IPS DF 6.9 (cell line): ENCODE measurements at regions not wholly inside any gene's neighbourhood (a gene's known extent, or its start where the extent isn't known, plus 50 kb on each side); places are given as distances from the start of the nearest gene placed in this dataset.

Source experiments
- DNase-seq: peaks from one replicate; pipeline ENCODE4 v3.0.0-alpha.2; 2013; ENCODE audit warnings: low read depth, low spot score
- H3K27ac ChIP-seq: one replicate; pipeline ENCODE4 v1.5.1; 2013; ENCODE audit warnings: low read length, control low read depth
- H3K27me3 ChIP-seq: 2 replicates; pipeline ENCODE4 v1.6.1; 2013; ENCODE audit warnings: mild to moderate bottlenecking, low read length; ENCODE audit not compliant: control insufficient read depth, insufficient read depth
- H3K36me3 ChIP-seq: 2 replicates; pipeline ENCODE4 v1.6.1; 2013; ENCODE audit warnings: low read length; ENCODE audit not compliant: control insufficient read depth, insufficient read depth
- H3K4me1 ChIP-seq: 2 replicates; pipeline ENCODE4 v1.6.1; 2013; ENCODE audit warnings: low read length; ENCODE audit not compliant: control insufficient read depth, insufficient read depth
- H3K4me3 ChIP-seq: 2 replicates; pipeline ENCODE4 v1.5.1; 2013; ENCODE audit warnings: mild to moderate bottlenecking, low read length
- H3K9me3 ChIP-seq: 2 replicates; pipeline ENCODE4 v1.6.1; 2013; ENCODE audit warnings: low read length, inconsistent platforms; ENCODE audit not compliant: control insufficient read depth, insufficient read depth
- WGBS: extraction: QIAGEN DNeasy Blood & Tissue Kit; methylation state at CpG from one replicate; pipeline ENCODE4 v1.1.7; 2013; ENCODE audit warnings: mixed read lengths, missing lambda C conversion rate; ENCODE audit not compliant: insufficient read length, insufficient coverage; 5-methylcytosine and 5-hydroxymethylcytosine counted together

DNA sequence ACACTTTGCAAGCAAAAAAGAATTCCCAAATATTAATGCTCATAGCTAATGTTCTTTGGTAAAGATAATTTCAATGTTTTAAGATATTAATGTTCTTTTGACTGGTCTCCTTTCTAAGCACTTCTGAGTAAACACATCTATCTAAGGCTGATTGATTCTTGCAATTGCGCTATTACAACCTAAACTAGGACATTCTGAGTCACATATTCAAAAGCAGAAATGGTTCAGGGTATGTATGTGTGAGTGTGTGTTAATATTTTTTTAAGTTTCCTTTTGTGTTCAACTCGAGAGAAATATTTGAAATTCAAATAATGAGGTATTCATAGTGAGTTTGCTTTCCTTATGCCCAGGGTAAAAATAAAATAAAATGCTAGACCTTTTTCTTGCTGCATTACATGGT is 203.6 kb upstream of the GRIK3 start:
- Histone ChIP-seq H3K9me3 (no peaks in the 10 kb centered on the region), H3K36me3 (no peaks in the 10 kb centered on the region), H3K4me3 (no peak overlapping the region), H3K27me3 (no peaks in the 10 kb centered on the region), H3K27ac (no peak overlapping the region), H3K4me1 (peaks cover 9% of the 10 kb centered on the region)
- no CpG with 5 or more reads among the region's 2 CpGs for WGBS
- DNase-seq: no peak

DNA sequence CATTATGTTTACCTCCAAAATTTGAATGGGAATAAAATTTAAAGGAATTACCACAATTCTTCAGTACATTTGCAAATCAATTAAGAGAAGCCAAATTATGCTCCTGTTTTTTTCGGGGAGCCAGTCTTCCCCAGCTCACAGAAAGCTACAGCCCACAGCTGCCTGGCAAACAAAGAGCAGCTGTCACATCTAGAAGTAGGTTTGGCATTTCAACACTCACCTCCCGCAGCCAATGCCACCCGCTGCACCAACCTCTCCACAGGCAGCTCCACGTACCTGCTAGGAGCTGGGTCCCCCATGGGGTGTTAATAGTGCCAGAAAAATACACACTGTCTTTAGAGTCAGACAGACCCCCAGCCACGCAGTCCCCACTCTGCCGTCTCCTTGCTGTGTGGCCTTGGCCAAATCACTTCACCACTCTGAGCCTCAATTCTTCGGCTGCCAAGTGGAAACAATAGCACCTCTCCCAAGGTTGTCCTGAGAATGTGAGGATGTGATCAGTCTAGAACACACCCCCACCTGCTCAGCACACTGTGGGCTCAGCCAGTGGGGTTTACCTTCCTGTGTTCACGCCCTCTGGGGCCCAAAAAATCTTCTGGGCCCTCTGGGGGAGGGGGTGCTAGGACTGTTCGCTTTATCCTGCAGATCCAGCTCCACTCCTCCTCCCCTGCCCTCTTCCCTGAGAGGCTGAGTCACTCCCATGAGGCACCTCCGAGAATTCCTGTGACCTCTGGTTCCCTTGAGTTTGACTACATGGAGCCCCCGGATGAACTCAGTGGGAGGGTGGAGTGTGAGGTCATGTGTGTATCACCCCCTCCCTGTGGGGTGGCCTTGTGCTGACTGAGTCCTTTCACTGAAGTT is 204.3 kb upstream of the GRIK3 start:
- H3K27ac ChIP-seq: no peak overlapping the region
- no peaks in the 10 kb centered on the region for H3K9me3 ChIP-seq
- DNase-seq: no peak
- no CpG with 5 or more reads among the region's 11 CpGs for whole genome bisulfite sequencing
- H3K4me3 ChIP-seq: no peak overlapping the region
- H3K27me3 ChIP-seq: no peaks in the 10 kb centered on the region
- H3K36me3 ChIP-seq: no peaks in the 10 kb centered on the region
- peaks cover 9% of the 10 kb centered on the region for H3K4me1 ChIP-seq

DNA sequence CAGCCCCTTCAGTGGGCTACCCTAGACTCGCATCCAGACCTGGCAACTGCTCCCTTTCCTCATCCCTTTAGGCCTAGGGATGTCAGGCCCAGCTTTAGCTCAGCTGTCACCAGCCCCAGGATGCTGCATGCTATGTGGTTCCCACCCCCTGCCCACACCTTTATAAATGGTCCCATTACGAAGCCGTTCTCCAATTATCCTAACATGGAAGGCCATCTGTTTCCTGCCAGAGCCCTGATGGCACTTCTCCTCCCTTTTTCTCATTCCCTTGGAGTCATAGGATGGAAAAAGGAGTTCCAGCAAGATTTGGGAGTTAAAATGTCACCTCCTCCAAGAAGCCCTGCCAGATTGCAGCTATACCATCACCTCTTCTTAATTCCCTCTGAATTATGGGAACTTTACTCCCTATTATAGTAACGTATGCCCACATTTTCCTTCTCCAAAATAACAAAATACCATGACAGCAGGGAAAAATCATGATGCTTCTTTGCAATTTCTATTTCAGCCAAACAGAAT is 205.0 kb upstream of the GRIK3 start:
- H3K27me3 ChIP-seq: no peaks in the 10 kb centered on the region
- no peak overlapping the region for H3K27ac ChIP-seq
- peaks cover 9% of the 10 kb centered on the region for H3K4me1 ChIP-seq
- no peak overlapping the region for H3K4me3 ChIP-seq
- H3K36me3 ChIP-seq: no peaks in the 10 kb centered on the region
- WGBS: no CpG with 5 or more reads among the region's 4 CpGs
- H3K9me3 ChIP-seq: no peaks in the 10 kb centered on the region
- DNase-seq: no peak

DNA sequence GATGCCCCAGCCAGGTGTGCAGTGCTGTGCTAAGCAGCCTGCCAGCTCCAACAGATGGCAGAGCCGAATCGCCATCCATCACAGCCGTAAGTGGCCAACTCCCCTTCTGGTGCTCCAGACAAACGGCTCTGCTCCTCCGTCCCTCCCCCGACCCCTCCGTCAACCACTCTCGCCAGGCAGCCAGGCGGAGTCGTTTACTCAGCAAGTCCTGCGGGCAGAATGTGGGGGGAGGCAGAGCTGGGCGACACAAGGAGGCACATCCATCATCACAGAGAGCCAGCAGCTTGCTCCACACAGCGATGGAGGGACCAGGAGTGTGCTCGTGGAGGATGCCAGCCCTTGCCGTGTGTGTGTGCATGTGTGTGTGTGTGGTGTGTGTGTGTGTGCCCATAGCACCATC is 206.6 kb upstream of the GRIK3 start:
- H3K36me3 ChIP-seq: no peaks in the 10 kb centered on the region
- H3K9me3 ChIP-seq: no peaks in the 10 kb centered on the region
- no peaks in the 10 kb centered on the region for H3K27me3 ChIP-seq
- H3K4me1 ChIP-seq: peaks cover 6% of the 10 kb centered on the region; the same call in 1 of the 2 replicates
- H3K27ac ChIP-seq: no peak overlapping the region
- no peak overlapping the region for H3K4me3 ChIP-seq
- no CpG with 5 or more reads among the region's 15 CpGs for WGBS
- no peak for DNase-seq

DNA sequence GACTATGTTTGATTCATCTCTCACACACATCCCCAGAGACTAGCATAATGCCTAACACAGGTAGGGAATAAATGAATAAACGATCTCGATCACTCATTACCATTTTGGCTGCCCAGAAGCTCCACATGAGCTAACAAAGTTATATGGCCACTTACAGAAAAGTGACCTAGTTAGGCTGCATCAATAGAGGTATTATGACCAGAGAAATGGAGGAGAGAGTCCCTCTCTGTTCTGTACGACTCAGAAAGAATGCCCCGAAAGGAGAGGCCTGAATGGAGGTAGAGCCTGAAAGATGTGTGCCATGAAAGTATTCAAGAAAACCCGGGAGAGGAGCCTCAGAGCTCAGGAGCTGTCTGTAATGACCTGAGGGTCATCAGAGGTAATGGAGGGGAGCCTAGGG is 208.2 kb upstream of the GRIK3 start:
- Histone ChIP-seq H3K36me3 (no peaks in the 10 kb centered on the region), H3K4me1 (peaks cover 6% of the 10 kb centered on the region; the same call in 1 of the 2 replicates), H3K27ac (no peak overlapping the region), H3K4me3 (no peak overlapping the region), H3K27me3 (no peaks in the 10 kb centered on the region), H3K9me3 (no peaks in the 10 kb centered on the region)
- WGBS: no CpG with 5 or more reads among the region's 5 CpGs
- DNase-seq: no peak

GRCh38 chr1:37243368-37244082 is 209.2 kb upstream of the GRIK3 start:
- Histone ChIP-seq H3K27me3 (no peaks in the 10 kb centered on the region), H3K4me3 (no peak overlapping the region), H3K4me1 (peaks cover 5% of the 10 kb centered on the region; the same call in 1 of the 2 replicates), H3K27ac (no peak overlapping the region), H3K9me3 (no peaks in the 10 kb centered on the region), H3K36me3 (no peaks in the 10 kb centered on the region)
- no peak for DNase-seq
- no CpG with 5 or more reads among the region's 12 CpGs for WGBS

DNA sequence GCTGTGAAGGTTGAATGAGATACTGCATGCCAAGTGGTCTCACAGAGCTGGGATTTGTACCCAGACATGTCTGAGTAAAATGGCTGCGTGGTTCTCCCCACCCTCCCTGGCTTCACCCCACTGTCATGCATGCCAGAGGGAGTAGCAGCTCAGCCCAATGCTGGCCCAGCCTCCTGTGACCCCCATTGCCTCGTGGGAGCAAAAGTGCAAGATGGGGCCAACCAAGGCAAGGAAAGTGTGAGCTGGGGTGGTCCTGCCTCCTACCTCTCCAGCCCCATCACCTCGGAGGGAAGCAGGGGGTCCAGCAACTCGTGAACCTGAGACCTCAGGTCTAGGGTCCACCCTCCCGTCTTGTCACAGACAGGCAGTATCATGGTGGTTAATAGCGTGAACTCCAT is 209.8 kb upstream of the GRIK3 start:
- Histone ChIP-seq H3K4me1 (peaks cover 5% of the 10 kb centered on the region; the same call in 1 of the 2 replicates), H3K27ac (no peak overlapping the region), H3K27me3 (no peaks in the 10 kb centered on the region), H3K4me3 (no peak overlapping the region), H3K36me3 (no peaks in the 10 kb centered on the region), H3K9me3 (no peaks in the 10 kb centered on the region)
- WGBS: no CpG with 5 or more reads among the region's 6 CpGs
- no peak for DNase-seq

DNA sequence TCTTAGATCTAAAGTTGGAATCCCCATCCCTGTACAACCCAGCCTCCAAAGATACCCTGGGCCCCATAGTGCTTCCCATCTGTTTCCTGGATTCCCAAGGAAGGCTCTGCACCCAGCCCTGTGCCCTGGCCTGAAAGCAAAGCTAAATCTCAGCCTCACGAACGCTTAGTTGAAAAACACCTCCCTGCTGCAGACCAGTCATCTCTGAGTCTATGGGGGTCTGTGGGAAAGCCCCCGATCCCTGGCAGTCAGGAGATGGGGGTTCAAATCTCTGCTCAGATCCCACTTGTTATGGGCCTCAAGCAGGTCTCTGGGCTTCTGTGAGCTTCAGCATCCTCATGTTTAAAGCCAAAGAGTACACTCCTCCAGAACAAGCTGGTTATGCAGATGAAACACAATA is 210.5 kb upstream of the GRIK3 start:
- Histone ChIP-seq H3K27me3 (no peaks in the 10 kb centered on the region), H3K4me1 (peaks cover 5% of the 10 kb centered on the region; the same call in 1 of the 2 replicates), H3K36me3 (no peaks in the 10 kb centered on the region), H3K27ac (no peak overlapping the region), H3K4me3 (no peak overlapping the region), H3K9me3 (no peaks in the 10 kb centered on the region)
- WGBS: no CpG with 5 or more reads among the region's 3 CpGs
- DNase-seq: no peak

- no peak overlapping the region for H3K27ac ChIP-seq
- H3K4me1 ChIP-seq: no peaks in the 10 kb centered on the region; the same call in 1 of the 2 replicates
- no peaks in the 10 kb centered on the region for H3K36me3 ChIP-seq
- no peaks in the 10 kb centered on the region for H3K9me3 ChIP-seq
- DNase-seq: no peak
- H3K4me3 ChIP-seq: no peak overlapping the region
- no peaks in the 10 kb centered on the region for H3K27me3 ChIP-seq
- WGBS: no CpG with 5 or more reads among the region's 6 CpGs
Measured at GRCh38 chr1:37246631-37247030, 212.3 kb upstream of the GRIK3 start.

DNA sequence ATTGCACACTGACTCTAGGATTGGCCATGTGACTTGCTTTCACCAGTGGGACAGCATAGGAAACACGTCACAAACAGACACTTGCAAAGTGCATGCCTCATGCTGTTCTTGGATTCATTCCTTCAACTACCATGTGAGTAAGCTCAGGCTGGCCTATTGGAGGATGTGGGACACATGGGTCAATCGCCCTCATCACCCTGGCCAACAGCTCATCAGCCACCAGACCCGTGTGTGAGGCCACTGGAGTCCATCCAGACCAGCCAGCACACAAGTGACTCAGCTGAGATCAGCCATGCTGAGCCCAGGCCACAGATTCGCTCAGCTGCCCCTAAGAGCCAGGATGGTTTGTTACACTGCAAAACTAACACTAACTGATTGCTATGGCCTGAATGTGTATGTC is 216.1 kb upstream of the GRIK3 start:
- no peaks in the 10 kb centered on the region for H3K27me3 ChIP-seq

More for the DNA sequence above, 216.1 kb upstream of the GRIK3 start:
- Histone ChIP-seq H3K4me1 (no peaks in the 10 kb centered on the region; the same call in 1 of the 2 replicates), H3K36me3 (no peaks in the 10 kb centered on the region), H3K9me3 (no peaks in the 10 kb centered on the region), H3K4me3 (no peak overlapping the region), H3K27ac (no peak overlapping the region)
- WGBS: no CpG with 5 or more reads among the region's 4 CpGs
- no peak for DNase-seq
